IMR-90 (cell line): ENCODE measurements at regions not wholly inside any gene's neighbourhood (a gene's known extent, or its start where the extent isn't known, plus 50 kb on each side); places are given as distances from the start of the nearest gene placed in this dataset.
A peak's percentile ranks its signal among the peaks of the same experiment; 100 is the strongest.

Experiments used
- ATAC-seq: fragments of 200-7000 bp; cut with Tn5 transposase; 2 replicates; pipeline ENCODE4 v1.9.1; 2020; ENCODE audit warnings: low read depth, mild to moderate bottlenecking, moderate library complexity
- BruUV-seq: library from RNA; stranded (reverse); fragments of 400-500 nt; replicated peaks from 2 replicates; lab custom pipeline; 2021; lab: Mats Ljungman, UMichigan
- CTCF ChIA-PET: fragments of 300-600 bp; formaldehyde crosslinking; extraction: SDS; loops from one replicate; lab custom pipeline; 2021; ENCODE audit warnings: antibody characterized with exemption; lab: Yijun Ruan, JAX
- POLR2A ChIA-PET: fragments of 300-600 bp; sonication (Branson Sonifier 250); formaldehyde crosslinking; loops from one replicate; lab custom pipeline; 2022; ENCODE audit warnings: antibody characterized with exemption; ENCODE audit not compliant: unreplicated experiment; lab: Charles Lee
- DNase-seq: peaks from one replicate; pipeline ENCODE4 v3.0.0; 2013
- H2AFZ ChIP-seq: replicated peaks from 2 replicates; pipeline ENCODE3; 2013; ENCODE audit warnings: low read length, mild to moderate bottlenecking; ENCODE audit not compliant: poor library complexity
- H2AK5ac ChIP-seq: 2 replicates; pipeline ENCODE4 v1.6.1; 2013; ENCODE audit warnings: low read depth, low read length, inconsistent platforms
- H2AK9ac ChIP-seq: replicated peaks from 2 replicates; pipeline ENCODE3; 2013; ENCODE audit warnings: mild to moderate bottlenecking, low read depth, low read length, moderate library complexity; ENCODE audit not compliant: poor library complexity
- H2BK120ac ChIP-seq: 2 replicates; pipeline ENCODE4 v1.6.1; 2013; ENCODE audit warnings: low read depth, low read length, inconsistent platforms
- H2BK15ac ChIP-seq: 3 replicates; pipeline ENCODE4 v1.6.1; 2013; ENCODE audit warnings: low read depth, low read length, inconsistent platforms
- H2BK20ac ChIP-seq: 2 replicates; pipeline ENCODE4 v1.6.1; 2013; ENCODE audit warnings: low read depth, mild to moderate bottlenecking, inconsistent platforms, low read length, moderate library complexity
- H2BK5ac ChIP-seq: 2 replicates; pipeline ENCODE4 v1.6.1; 2013; ENCODE audit warnings: mild to moderate bottlenecking, low read depth, low read length, inconsistent platforms; ENCODE audit not compliant: poor library complexity, severe bottlenecking
- H3K14ac ChIP-seq: replicated peaks from 2 replicates; pipeline ENCODE4 v1.6.1; 2013; ENCODE audit warnings: low read depth, low read length, inconsistent platforms
- H3K18ac ChIP-seq: 2 replicates; pipeline ENCODE4 v1.6.1; 2013; ENCODE audit warnings: low read depth, low read length, control low read depth
- H3K23ac ChIP-seq: 2 replicates; pipeline ENCODE4 v1.6.1; 2013; ENCODE audit warnings: low read depth, low read length, inconsistent platforms
- H3K27ac ChIP-seq: 2 replicates; pipeline ENCODE4 v1.5.1; 2013; ENCODE audit warnings: mild to moderate bottlenecking, control low read depth, low read length; ENCODE audit not compliant: insufficient read depth
- H3K27me3 ChIP-seq: 2 replicates; pipeline ENCODE4 v1.6.1; 2013; ENCODE audit warnings: low read length; ENCODE audit not compliant: control insufficient read depth, insufficient read depth
- H3K36me3 ChIP-seq: 2 replicates; pipeline ENCODE4 v1.6.1; 2013; ENCODE audit warnings: low read length, mixed read lengths; ENCODE audit not compliant: control insufficient read depth, insufficient read depth
- H3K4ac ChIP-seq: 2 replicates; pipeline ENCODE4 v1.6.1; 2013; ENCODE audit warnings: low read depth, low read length, inconsistent platforms
- H3K4me1 ChIP-seq: 2 replicates; pipeline ENCODE4 v1.6.1; 2013; ENCODE audit warnings: low read length, mixed read lengths; ENCODE audit not compliant: control insufficient read depth, insufficient read depth
- H3K4me2 ChIP-seq: 2 replicates; pipeline ENCODE4 v1.6.1; 2013; ENCODE audit warnings: low read depth, mild to moderate bottlenecking, control low read depth, low read length, moderate library complexity
- H3K4me3 ChIP-seq: 2 replicates; pipeline ENCODE4 v1.5.1; 2013; ENCODE audit warnings: low read depth, mild to moderate bottlenecking, control low read depth, low read length, moderate library complexity; ENCODE audit not compliant: insufficient read depth
- H3K56ac ChIP-seq: 2 replicates; pipeline ENCODE4 v1.6.1; 2013; ENCODE audit warnings: low read length, inconsistent platforms; ENCODE audit not compliant: insufficient read depth; ENCODE audit errors: extremely low read depth
- H3K79me1 ChIP-seq, 2 experiments: 2 replicates each; pipeline ENCODE4 v1.6.1; 2013; ENCODE audit warnings: low read length in 2 of 2, inconsistent platforms in 1 of 2, low read depth in 1 of 2
- H3K9ac ChIP-seq: 2 replicates; pipeline ENCODE4 v1.6.1; 2013; ENCODE audit warnings: low read depth, low read length, control low read depth
- H3K9me1 ChIP-seq: 2 replicates; pipeline ENCODE4 v1.6.1; 2013; ENCODE audit warnings: low read length, inconsistent platforms; ENCODE audit not compliant: insufficient read depth
- H3K9me3 ChIP-seq: 2 replicates; pipeline ENCODE4 v1.6.1; 2013; ENCODE audit warnings: low read length; ENCODE audit not compliant: control insufficient read depth, insufficient read depth
- H4K20me1 ChIP-seq: 2 replicates; pipeline ENCODE4 v1.6.1; 2013; ENCODE audit warnings: low read length, inconsistent platforms; ENCODE audit not compliant: insufficient read depth
- H4K5ac ChIP-seq: 2 replicates; pipeline ENCODE4 v1.6.1; 2013; ENCODE audit warnings: mild to moderate bottlenecking, low read depth, low read length, control low read depth
- H4K8ac ChIP-seq, 2 experiments: 2 replicates each; pipeline ENCODE4 v1.6.1; 2013; ENCODE audit warnings: low read depth in 2 of 2, low read length in 2 of 2, control low read depth in 1 of 2, inconsistent platforms in 1 of 2
- H4K91ac ChIP-seq: 2 replicates; pipeline ENCODE4 v1.6.1; 2013; ENCODE audit warnings: low read depth, low read length, inconsistent platforms; ENCODE audit not compliant: insufficient read depth
- BHLHE40 ChIP-seq: fragments of 150-350 bp; IDR thresholded peaks from 2 replicates; pipeline ENCODE4 v1.6.1; 2016; ENCODE audit warnings: mild to moderate bottlenecking, low read depth, low read length
- CEBPB ChIP-seq: IDR thresholded peaks from 2 replicates; pipeline ENCODE4 v1.6.1; 2012; ENCODE audit warnings: low read depth, low read length, improper control_type of control experiment
- CHD1 ChIP-seq: IDR thresholded peaks from 2 replicates; pipeline ENCODE4 v1.6.1; 2012; ENCODE audit warnings: low read depth, low read length, improper control_type of control experiment
- CTCF ChIP-seq: conservative IDR thresholded peaks from 2 replicates; pipeline ENCODE4 v1.5.1; 2012; ENCODE audit warnings: mild to moderate bottlenecking, low read depth, low read length, improper control_type of control experiment
- FOS ChIP-seq: fragments of 150-350 bp; IDR thresholded peaks from 2 replicates; pipeline ENCODE4 v1.6.1; 2016; ENCODE audit warnings: low read depth, low read length
- MAFK ChIP-seq: IDR thresholded peaks from 2 replicates; pipeline ENCODE4 v1.6.1; 2012; ENCODE audit warnings: low read depth, low read length, improper control_type of control experiment
- MAZ ChIP-seq: IDR thresholded peaks from 2 replicates; pipeline ENCODE4 v1.6.1; 2012; ENCODE audit warnings: low read depth, mild to moderate bottlenecking, low read length, improper control_type of control experiment, moderate library complexity, borderline replicate concordance
- MXI1 ChIP-seq: IDR thresholded peaks from 2 replicates; pipeline ENCODE4 v1.6.1; 2012; ENCODE audit warnings: low read depth, mild to moderate bottlenecking, low read length, moderate library complexity, borderline replicate concordance
- NFE2L2 ChIP-seq: fragments of 150-350 bp; IDR thresholded peaks from 2 replicates; pipeline ENCODE4 v1.6.1; 2016; ENCODE audit warnings: low read depth, mild to moderate bottlenecking, low read length
- POLR2A ChIP-seq: IDR thresholded peaks from 2 replicates; pipeline ENCODE4 v1.6.1; 2012; ENCODE audit warnings: mild to moderate bottlenecking, low read depth, low read length
- RAD21 ChIP-seq: IDR thresholded peaks from 2 replicates; pipeline ENCODE4 v1.6.1; 2012; ENCODE audit warnings: low read length, improper control_type of control experiment
- RCOR1 ChIP-seq: IDR thresholded peaks from 2 replicates; pipeline ENCODE4 v1.6.1; 2012; ENCODE audit warnings: mild to moderate bottlenecking, low read length, improper control_type of control experiment; ENCODE audit not compliant: insufficient replicate concordance
- RFX5 ChIP-seq: IDR thresholded peaks from 2 replicates; pipeline ENCODE4 v1.8.0; 2012; ENCODE audit warnings: low read depth, mild to moderate bottlenecking, low read length, moderate library complexity
- SMC3 ChIP-seq: fragments of 150-350 bp; IDR thresholded peaks from 2 replicates; pipeline ENCODE4 v1.6.1; 2016; ENCODE audit warnings: low read depth, mild to moderate bottlenecking, antibody characterized with exemption, low read length, moderate library complexity
- USF2 ChIP-seq: fragments of 150-350 bp; IDR thresholded peaks from 2 replicates; pipeline ENCODE4 v1.6.1; 2017; ENCODE audit warnings: mild to moderate bottlenecking, antibody characterized with exemption, low read length, low read depth
- WGBS, 2 experiments: methylation state at CpG; one replicate each; pipeline versions ENCODE4 v1.1.5 to v1.1.7; 2013; ENCODE audit warnings: missing lambda C conversion rate in 2 of 2; ENCODE audit not compliant: insufficient read length in 1 of 2; ENCODE audit errors: extremely low coverage in 2 of 2; 5-methylcytosine and 5-hydroxymethylcytosine counted together
- dilution Hi-C: fragments of 300-500 bp; cut with HindIII; formaldehyde crosslinking; loops from one replicate; pipeline ENCODE4 v1.14.3; 2018; ENCODE audit warnings: low sequenced_read_pairs; ENCODE audit not compliant: unreplicated experiment
- in situ Hi-C: fragments of 300-500 bp; cut with MboI; formaldehyde crosslinking; loops from 3 replicates; pipeline ENCODE4 v1.14.3; 2019; ENCODE audit warnings: low sequenced_read_pairs, inconsistent platforms, mixed read lengths
- intact Hi-C: fragments of 100-400 bp; cut with micrococcal nuclease; formaldehyde crosslinking; loops from 2 replicates; pipeline ENCODE4 v1.10.0; 2022
- TF ChIP-seq, protein P1 (sequence below): fragments of 150-350 bp; IDR thresholded peaks from 2 replicates; pipeline ENCODE4 v1.6.1; 2016; ENCODE audit warnings: low read depth, mild to moderate bottlenecking, low read length, moderate library complexity, borderline replicate concordance

DNA sequence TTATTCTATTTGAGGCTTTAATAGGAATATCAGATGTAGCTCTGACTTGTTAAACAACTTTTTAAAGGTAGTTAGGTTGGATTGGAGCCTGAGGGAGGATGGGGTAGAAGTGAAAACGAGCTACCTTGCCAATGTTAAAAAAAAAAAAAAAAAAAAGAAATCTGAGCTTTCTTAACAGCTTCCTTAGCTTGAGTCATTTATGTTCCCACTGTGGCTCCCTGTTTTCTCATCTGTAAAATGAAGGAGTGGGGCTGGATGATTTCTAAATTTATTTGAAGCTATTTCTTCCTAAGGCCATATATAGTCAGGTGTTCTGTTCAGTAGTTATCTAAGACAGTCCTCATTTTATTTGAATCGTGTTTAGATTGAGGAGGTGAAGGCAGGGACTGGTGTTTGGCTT is 105.7 kb downstream of the EDEM1 start:
- Histone ChIP-seq H3K4me3 (no peak overlapping the region), H2AFZ (no peak overlapping the region), H3K9me3 (no peaks in the 10 kb centered on the region), H3K14ac (no peak overlapping the region), H3K36me3 (no peaks in the 10 kb centered on the region), H2BK15ac (peak overlapping the region; percentile 48; the same call in 1 of the 3 replicates), H3K23ac (no peak overlapping the region), H2BK120ac (no peak overlapping the region), H3K9ac (no peak overlapping the region), H3K56ac (no peak overlapping the region), H2AK5ac (no peak overlapping the region), H3K79me1 (no peaks in the 10 kb centered on the region), H3K4me2 (no peak overlapping the region), H2BK5ac (no peak overlapping the region), H3K18ac (no peak overlapping the region), H3K27ac (no peak overlapping the region), H3K9me1 (no peaks in the 10 kb centered on the region), H3K27me3 (no peaks in the 10 kb centered on the region), H4K8ac (no peak overlapping the region), H2AK9ac (no peak overlapping the region), H3K4me1 (no peaks in the 10 kb centered on the region; the same call in 1 of the 2 replicates), H4K5ac (no peak overlapping the region), H4K91ac (no peak overlapping the region), H2BK20ac (no peak overlapping the region), H3K4ac (no peak overlapping the region), H4K20me1 (no peaks in the 10 kb centered on the region)
- POLR2A ChIA-PET: no interaction called here
- intact Hi-C loops: no loop called here
- ATAC-seq (no peak), DNase-seq (no peak)
- CTCF ChIA-PET: no interaction called here
- WGBS, 2 experiments: 40% methylated on average over 1 of the region's 2 CpGs; no CpG with 5 or more reads in 1 of the 2 experiments
- no peak for TF ChIP-seq RFX5
- TF ChIP-seq, protein P1, sequence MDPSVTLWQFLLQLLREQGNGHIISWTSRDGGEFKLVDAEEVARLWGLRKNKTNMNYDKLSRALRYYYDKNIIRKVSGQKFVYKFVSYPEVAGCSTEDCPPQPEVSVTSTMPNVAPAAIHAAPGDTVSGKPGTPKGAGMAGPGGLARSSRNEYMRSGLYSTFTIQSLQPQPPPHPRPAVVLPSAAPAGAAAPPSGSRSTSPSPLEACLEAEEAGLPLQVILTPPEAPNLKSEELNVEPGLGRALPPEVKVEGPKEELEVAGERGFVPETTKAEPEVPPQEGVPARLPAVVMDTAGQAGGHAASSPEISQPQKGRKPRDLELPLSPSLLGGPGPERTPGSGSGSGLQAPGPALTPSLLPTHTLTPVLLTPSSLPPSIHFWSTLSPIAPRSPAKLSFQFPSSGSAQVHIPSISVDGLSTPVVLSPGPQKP: no peak
- TF ChIP-seq SMC3: no peak
- TF ChIP-seq USF2: no peak
- TF ChIP-seq FOS: no peak
- TF ChIP-seq CTCF: no peak
- no peak for TF ChIP-seq MXI1
- no peak for TF ChIP-seq CEBPB
- TF ChIP-seq CHD1: no peak
- TF ChIP-seq RAD21: no peak
- TF ChIP-seq NFE2L2: no peak
- no peak for TF ChIP-seq MAZ
- no peak for TF ChIP-seq RCOR1
- no peak for TF ChIP-seq MAFK
- TF ChIP-seq POLR2A: no peak
- no peak for TF ChIP-seq BHLHE40
- in situ Hi-C loops: no loop called here
- dilution Hi-C loops: no loop called here
- no TSS peak for BruUV-seq
